IMR-90 (cell line): ENCODE measurements at regions not wholly inside any gene's neighbourhood (a gene's known extent, or its start where the extent isn't known, plus 50 kb on each side); places are given as distances from the start of the nearest gene placed in this dataset.

Experiments used
- CEBPB ChIP-seq: IDR thresholded peaks from 2 replicates; pipeline ENCODE4 v1.6.1; 2012; ENCODE audit warnings: low read depth, low read length, improper control_type of control experiment
- CTCF ChIP-seq: conservative IDR thresholded peaks from 2 replicates; pipeline ENCODE4 v1.5.1; 2012; ENCODE audit warnings: mild to moderate bottlenecking, low read depth, low read length, improper control_type of control experiment
- MAFK ChIP-seq: IDR thresholded peaks from 2 replicates; pipeline ENCODE4 v1.6.1; 2012; ENCODE audit warnings: low read depth, low read length, improper control_type of control experiment
- MXI1 ChIP-seq: IDR thresholded peaks from 2 replicates; pipeline ENCODE4 v1.6.1; 2012; ENCODE audit warnings: low read depth, mild to moderate bottlenecking, low read length, moderate library complexity, borderline replicate concordance
- POLR2A ChIP-seq: IDR thresholded peaks from 2 replicates; pipeline ENCODE4 v1.6.1; 2012; ENCODE audit warnings: mild to moderate bottlenecking, low read depth, low read length
- RAD21 ChIP-seq: IDR thresholded peaks from 2 replicates; pipeline ENCODE4 v1.6.1; 2012; ENCODE audit warnings: low read length, improper control_type of control experiment
- RFX5 ChIP-seq: IDR thresholded peaks from 2 replicates; pipeline ENCODE4 v1.8.0; 2012; ENCODE audit warnings: low read depth, mild to moderate bottlenecking, low read length, moderate library complexity
- SMC3 ChIP-seq: fragments of 150-350 bp; IDR thresholded peaks from 2 replicates; pipeline ENCODE4 v1.6.1; 2016; ENCODE audit warnings: low read depth, mild to moderate bottlenecking, antibody characterized with exemption, low read length, moderate library complexity

GRCh38 chr4:127575888-127576287 is 56.9 kb upstream of the INTU start:
- no peak for TF ChIP-seq SMC3
- no peak for TF ChIP-seq POLR2A
- no peak for TF ChIP-seq CTCF
- no peak for TF ChIP-seq RFX5
- no peak for TF ChIP-seq RAD21
- no peak for TF ChIP-seq CEBPB
- TF ChIP-seq MXI1 = no peak
- no peak for TF ChIP-seq MAFK
